Lower leg skin (tissue), 4 donors: ENCODE measurements at regions not wholly inside any gene's neighbourhood (a gene's known extent, or its start where the extent isn't known, plus 50 kb on each side); places are given as distances from the start of the nearest gene placed in this dataset.

Experiments
- DNase-seq, 2 donors: peaks; one replicate each; pipeline ENCODE4 v3.0.0-alpha.2; 2019; ENCODE audit warnings: low spot score in 2 of 2
- H3K4me3 ChIP-seq: fragments of 200-600 bp; sonication (generic); 2 replicates; pipeline ENCODE4 v1.5.1; 2017; ENCODE audit warnings: mild to moderate bottlenecking, low read depth; ENCODE audit not compliant: poor library complexity, severe bottlenecking
- CTCF ChIP-seq, 3 donors: fragments of 450-650 bp; IDR thresholded peaks; one replicate each; pipeline ENCODE4 v1.5.1; 2016; ENCODE audit warnings: antibody characterized with exemption in 3 of 3, mild to moderate bottlenecking in 3 of 3, moderate library complexity in 2 of 3
- POLR2A ChIP-seq, 2 donors: fragments of 450-650 bp; IDR thresholded peaks; one replicate each; pipeline ENCODE4 v1.6.1; 2016 to 2017; ENCODE audit warnings: antibody characterized with exemption in 2 of 2, mild to moderate bottlenecking in 1 of 2, moderate library complexity in 1 of 2
- WGBS, 2 donors: methylation state at CpG; one replicate each; pipeline ENCODE4 v1.1.5; 2018; 5-methylcytosine and 5-hydroxymethylcytosine counted together
- intact Hi-C: fragments of 100-400 bp; cut with DNase I; formaldehyde crosslinking; loops from one replicate; pipeline ENCODE4 v1.15.0; 2023; ENCODE audit warnings: low total_unique reads

- intact Hi-C loops, result no loop called here
- WGBS, 2 donors, result 22 to 31% methylated on average over 2 of the region's 2 CpGs
- H3K4me3 ChIP-seq, result no peak overlapping the region
- no peak for TF ChIP-seq POLR2A (IDR thresholded peaks at IDR 0.05)
- TF ChIP-seq CTCF (IDR thresholded peaks at IDR 0.05), result no peak
- DNase-seq, result no peak
Measured at GRCh38 chr2:37472959-37473358, 128.5 kb downstream of the QPCT start.

- WGBS, 2 donors, result 84 to 99% methylated on average over 4 of the region's 4 CpGs
- intact Hi-C loops, result no loop called here
- TF ChIP-seq POLR2A (IDR thresholded peaks at IDR 0.05) (no peak), CTCF (IDR thresholded peaks at IDR 0.05) (no peak)
- DNase-seq, result no peak
- no peak overlapping the region for H3K4me3 ChIP-seq
Measured at GRCh38 chr2:37476411-37476810, 132.0 kb downstream of the QPCT start.

- H3K4me3 ChIP-seq, result no peak overlapping the region
- intact Hi-C loops, result no loop called here
- TF ChIP-seq POLR2A (IDR thresholded peaks at IDR 0.05) (no peak), CTCF (IDR thresholded peaks at IDR 0.05) (no peak)
- DNase-seq, result no peak
Measured at GRCh38 chr2:37477921-37478320, 133.5 kb downstream of the QPCT start.

GRCh38 chr2:37481244-37481643 is 136.8 kb downstream of the QPCT start:
- intact Hi-C loops, result no loop called here
- TF ChIP-seq CTCF (IDR thresholded peaks at IDR 0.05) (no peak), POLR2A (IDR thresholded peaks at IDR 0.05) (no peak)
- H3K4me3 ChIP-seq, result no peak overlapping the region
- WGBS, 2 donors, result 100% methylated on average over 2 of the region's 2 CpGs
- no peak for DNase-seq

- 41 to 42% methylated on average over 6 of the region's 6 CpGs for WGBS, 2 donors
Measured at GRCh38 chr2:37489041-37489456, 144.6 kb downstream of the QPCT start.

More at GRCh38 chr2:37489041-37489456, 144.6 kb downstream of the QPCT start:
- H3K4me3 ChIP-seq, result no peak overlapping the region
- TF ChIP-seq CTCF (IDR thresholded peaks at IDR 0.05) (no peak), POLR2A (IDR thresholded peaks at IDR 0.05) (no peak)
- no peak for DNase-seq
- intact Hi-C loops, result no loop called here
